AG09309 (cell line): ENCODE measurements at regions not wholly inside any gene's neighbourhood (a gene's known extent, or its start where the extent isn't known, plus 50 kb on each side); places are given as distances from the start of the nearest gene placed in this dataset.
"Not testable (repeated sequence)": the region's sequence is repeated elsewhere in the genome, so short reads cannot be mapped to it uniquely, and the experiment has no call there.

ENCODE experiments used
- DNase-seq: peaks from one replicate; pipeline ENCODE4 v3.0.0-alpha.2; 2010; ENCODE audit warnings: low read depth
- H3K4me3 ChIP-seq: 2 replicates; pipeline ENCODE4 v1.5.1; 2011; ENCODE audit warnings: mild to moderate bottlenecking, low read depth, low read length, moderate library complexity; ENCODE audit not compliant: control insufficient read depth
- CTCF ChIP-seq: IDR thresholded peaks from 2 replicates; pipeline ENCODE4 v1.5.1; 2011; ENCODE audit warnings: mild to moderate bottlenecking, low read depth, low read length, inconsistent platforms; ENCODE audit not compliant: insufficient read depth, control insufficient read depth; ENCODE audit errors: missing control alignments

GRCh38 chr14:56996721-56997399, 186.6 kb upstream of the OTX2 start:
- no peak for DNase-seq
- no peak overlapping the region for H3K4me3 ChIP-seq
- TF ChIP-seq CTCF, result no peak

DNA sequence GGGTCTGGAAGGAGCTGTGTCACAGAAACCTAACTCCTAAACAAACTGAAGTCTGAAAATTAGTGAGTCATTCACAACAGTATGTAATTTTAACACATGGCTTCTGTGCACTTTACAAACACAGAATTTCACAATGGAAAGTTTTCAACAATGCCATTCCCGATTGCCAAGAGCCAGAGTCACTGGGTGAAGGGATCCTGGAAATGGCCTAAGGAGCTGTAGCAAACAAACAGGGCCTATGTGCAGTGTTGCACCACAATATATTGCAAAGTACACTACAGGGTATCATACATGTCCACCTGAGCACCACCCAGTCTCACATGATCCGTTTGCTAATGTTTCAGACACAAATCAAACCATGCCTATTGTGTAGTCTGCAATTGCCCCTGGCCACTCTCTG, 184.7 kb upstream of the OTX2 start:
- DNase-seq, result no peak
- no peak for TF ChIP-seq CTCF

DNA sequence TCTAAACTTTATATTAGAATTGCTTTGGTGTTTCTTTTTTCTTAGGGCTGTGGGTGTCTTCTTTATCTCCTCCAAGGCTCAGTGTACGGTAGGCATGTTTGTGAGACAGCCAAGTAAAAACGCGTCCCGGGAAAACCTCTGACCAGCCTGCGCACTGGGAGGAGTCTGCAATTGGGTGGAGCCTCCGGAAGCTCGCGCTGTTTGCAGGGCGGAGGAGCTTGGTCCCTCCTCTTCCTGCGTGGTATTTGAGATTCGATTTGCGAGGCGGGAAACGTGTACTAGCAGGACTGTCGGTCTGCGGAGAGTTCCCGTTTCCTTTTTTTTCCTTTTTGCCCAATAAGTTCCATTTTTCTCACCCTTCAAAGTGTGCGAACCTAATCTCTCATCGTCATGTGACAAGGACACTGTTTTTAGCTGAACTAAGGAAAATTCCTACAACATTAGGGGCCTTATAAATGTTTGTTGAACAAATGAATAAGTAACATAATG, 182.1 kb upstream of the OTX2 start:
- no peak overlapping the region for H3K4me3 ChIP-seq
- TF ChIP-seq CTCF, result no peak
- no peak for DNase-seq

More for the DNA sequence above, 184.7 kb upstream of the OTX2 start:
- H3K4me3 ChIP-seq, result no peak overlapping the region

- not testable (repeated sequence) for H3K4me3 ChIP-seq, DNase-seq
Measured at GRCh38 chr14:56990991-56991627, 180.8 kb upstream of the OTX2 start.

DNA sequence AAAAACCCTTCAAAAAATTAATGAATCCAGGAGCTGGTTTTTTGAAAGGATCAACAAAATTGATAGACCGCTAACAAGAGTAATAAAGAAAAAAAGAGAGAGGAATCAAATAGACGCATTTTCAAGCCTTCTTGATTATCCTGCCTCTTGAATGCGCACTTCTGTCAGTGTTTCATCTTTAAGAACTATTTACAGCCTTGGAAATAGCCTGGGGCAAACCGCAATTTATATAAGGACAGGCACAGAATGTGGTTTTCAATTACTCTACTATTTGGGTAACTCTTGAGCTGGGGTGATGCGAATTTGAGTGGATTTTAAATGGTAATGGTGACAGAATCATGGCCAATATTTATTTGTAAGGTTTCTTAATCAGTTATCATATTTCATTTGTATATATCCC, 179.1 kb upstream of the OTX2 start:
- DNase-seq, result no peak
- TF ChIP-seq CTCF, result no peak
- H3K4me3 ChIP-seq, result no peak overlapping the region

DNA sequence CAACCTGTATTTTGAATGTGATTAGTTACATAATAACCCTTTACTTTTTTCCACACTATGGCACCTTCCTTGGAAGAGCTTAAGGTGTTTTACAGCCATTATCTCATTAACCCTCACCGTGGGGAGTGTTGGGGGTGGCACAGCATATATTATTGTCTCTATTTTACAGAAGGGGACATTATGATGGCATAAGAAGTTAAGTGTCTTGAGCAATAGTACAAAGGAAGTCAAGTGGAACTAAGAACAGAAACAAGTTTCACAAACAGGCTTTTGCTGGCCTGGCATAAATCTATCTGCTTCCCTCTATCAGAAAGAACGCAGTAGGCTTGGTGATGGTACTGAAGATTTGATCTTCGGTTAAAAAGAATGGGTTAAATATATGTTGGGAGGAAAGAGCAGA, 169.7 kb upstream of the OTX2 start:
- no peak for DNase-seq
- TF ChIP-seq CTCF, result no peak
- H3K4me3 ChIP-seq, result no peak overlapping the region

DNA sequence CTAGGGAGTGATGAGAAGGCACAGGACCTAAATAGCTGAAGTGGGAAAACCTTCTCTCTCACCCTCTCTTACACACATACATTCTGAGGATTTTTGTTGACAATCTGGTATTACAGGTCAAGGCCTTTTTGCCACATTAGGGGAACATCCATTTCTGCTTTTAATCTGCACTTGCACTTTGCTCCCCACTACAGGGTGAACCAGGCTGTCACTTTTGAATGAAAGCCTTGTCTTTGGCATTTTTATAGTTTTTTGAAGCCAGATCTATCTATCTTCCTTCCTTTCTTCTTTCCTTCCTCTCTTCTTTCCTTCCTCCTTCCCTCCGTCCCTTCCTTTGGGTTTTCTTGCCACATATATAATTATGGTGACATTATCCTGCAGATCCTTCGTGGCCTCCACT, 165.9 kb upstream of the OTX2 start:
- no peak for TF ChIP-seq CTCF
- no peak for DNase-seq

More for the DNA sequence above, 165.9 kb upstream of the OTX2 start:
- no peak overlapping the region for H3K4me3 ChIP-seq
